Endothelial cell of umbilical vein (primary cell): ENCODE measurements at regions not wholly inside any gene's neighbourhood (a gene's known extent, or its start where the extent isn't known, plus 50 kb on each side); places are given as distances from the start of the nearest gene placed in this dataset.

Experiments
- BruUV-seq: library from RNA; stranded (reverse); fragments of 400-500 nt; replicated peaks from 2 replicates; lab custom pipeline; 2021; lab: Mats Ljungman, UMichigan
- CTCF ChIA-PET: fragments of 300-600, 350-600 bp; sonication (Branson Sonifier 250); formaldehyde crosslinking; loops from one replicate; lab custom pipeline; 2021; ENCODE audit warnings: antibody characterized with exemption, inconsistent platforms; lab: Charles Lee
- POLR2A ChIA-PET: fragments of 300-600, 350-600 bp; sonication (Branson Sonifier 250); formaldehyde crosslinking; loops from one replicate; lab custom pipeline; 2021; ENCODE audit warnings: antibody characterized with exemption, inconsistent platforms; lab: Charles Lee
- DNase-seq: peaks from one replicate; pipeline ENCODE4 v3.0.0-alpha.2; 2011; ENCODE audit warnings: low read depth, low spot score
- FAIRE-seq: peaks from 2 replicates; lab custom pipeline; 2011; peaks lifted over from hg19 to GRCh38; lab: Jason Lieb, UNC
- H2AFZ ChIP-seq: 2 replicates; pipeline ENCODE4 v1.6.0; 2012; ENCODE audit warnings: low read depth, low read length, control low read depth, inconsistent platforms
- H3K27ac ChIP-seq: 2 replicates; pipeline ENCODE4 v1.5.1; 2011; ENCODE audit warnings: low read depth, mild to moderate bottlenecking, control low read depth, low read length, moderate library complexity; ENCODE audit not compliant: insufficient read depth
- H3K27me3 ChIP-seq, 2 experiments: 2 replicates each; pipeline versions ENCODE4 v1.6.0 to v1.6.1; 2011; ENCODE audit warnings: low read length in 2 of 2, mixed read lengths in 1 of 2; ENCODE audit not compliant: control insufficient read depth in 2 of 2, insufficient read depth in 2 of 2
- H3K36me3 ChIP-seq, 2 experiments: 2 replicates in 1 of 2; 3 replicates in 1 of 2; pipeline ENCODE4 v1.5.1; 2011; ENCODE audit warnings: low read length in 2 of 2, mild to moderate bottlenecking in 1 of 2, moderate library complexity in 1 of 2; ENCODE audit not compliant: control insufficient read depth in 2 of 2, insufficient read depth in 2 of 2; ENCODE audit errors: extremely low read depth in 1 of 2
- H3K4me1 ChIP-seq: 3 replicates; pipeline ENCODE4 v1.5.1; 2011; ENCODE audit warnings: mild to moderate bottlenecking, low read length; ENCODE audit not compliant: control insufficient read depth, insufficient read depth; ENCODE audit errors: extremely low read depth
- H3K4me2 ChIP-seq: 2 replicates; pipeline ENCODE4 v1.6.1; 2011; ENCODE audit warnings: low read length, control low read depth, mixed read lengths; ENCODE audit not compliant: insufficient read depth
- H3K4me3 ChIP-seq, 3 experiments: fragments of 200-600 bp in 1 of 3; sonication (generic), shearing (Covaris generic) in 1 of 3; replicated peaks in 1 of 3; 2 replicates each; pipeline ENCODE4 v1.5.1; 2011 to 2016; ENCODE audit warnings: control low read depth in 3 of 3, low read length in 3 of 3, mild to moderate bottlenecking in 2 of 3, inconsistent platforms in 1 of 3, low read depth in 1 of 3, moderate library complexity in 1 of 3; ENCODE audit not compliant: insufficient read depth in 1 of 3
- H3K79me2 ChIP-seq: 2 replicates; pipeline ENCODE4 v1.6.0; 2012; ENCODE audit warnings: low read length, inconsistent platforms; ENCODE audit not compliant: control insufficient read depth, insufficient read depth
- H3K9ac ChIP-seq: replicated peaks from 2 replicates; pipeline ENCODE3; 2011; ENCODE audit warnings: low read length, control low read depth; ENCODE audit not compliant: insufficient read depth; ENCODE audit errors: extremely low read depth
- H3K9me1 ChIP-seq: replicated peaks from 3 replicates; pipeline ENCODE4 v1.6.0; 2011; ENCODE audit warnings: mild to moderate bottlenecking, low read length; ENCODE audit not compliant: control insufficient read depth, insufficient read depth; ENCODE audit errors: extremely low read depth
- H3K9me3 ChIP-seq: replicated peaks from 2 replicates; pipeline ENCODE4 v1.5.1; 2012; ENCODE audit warnings: low read length, inconsistent platforms; ENCODE audit not compliant: control insufficient read depth, insufficient read depth
- H4K20me1 ChIP-seq: replicated peaks from 2 replicates; pipeline ENCODE3; 2011; ENCODE audit warnings: mild to moderate bottlenecking, low read length; ENCODE audit not compliant: control insufficient read depth, insufficient read depth; ENCODE audit errors: extremely low read depth
- EZH2 ChIP-seq: IDR thresholded peaks from 2 replicates; pipeline ENCODE4 v1.6.1; 2012; ENCODE audit warnings: borderline replicate concordance, low read depth, mild to moderate bottlenecking, moderate library complexity, low read length, inconsistent platforms; ENCODE audit not compliant: severe bottlenecking
- FOS ChIP-seq: IDR thresholded peaks from 2 replicates; pipeline ENCODE4 v1.6.1; 2011; ENCODE audit warnings: mild to moderate bottlenecking, low read length, moderate library complexity, borderline replicate concordance; ENCODE audit not compliant: insufficient read depth
- GATA2 ChIP-seq: IDR thresholded peaks from 2 replicates; pipeline ENCODE4 v1.7.0; 2011; ENCODE audit warnings: low read depth, mild to moderate bottlenecking, moderate library complexity, mixed read lengths, low read length; ENCODE audit not compliant: insufficient read length, insufficient read depth
- JUN ChIP-seq: IDR thresholded peaks from 2 replicates; pipeline ENCODE4 v1.6.1; 2011; ENCODE audit warnings: borderline replicate concordance, low read depth; ENCODE audit not compliant: insufficient read length, insufficient read depth
- MYC ChIP-seq: IDR thresholded peaks from one replicate; pipeline ENCODE4 v1.6.1; 2011; ENCODE audit warnings: mild to moderate bottlenecking, low read depth, low read length
- POLR2A ChIP-seq: IDR thresholded peaks from 2 replicates; pipeline ENCODE4 v1.6.1; 2012; ENCODE audit warnings: low read depth, mild to moderate bottlenecking, control low read depth, low read length
- POLR2AphosphoS5 ChIP-seq: IDR thresholded peaks from 2 replicates; pipeline ENCODE4 v1.6.1; 2012; ENCODE audit warnings: low read depth, mild to moderate bottlenecking, control low read depth, low read length, moderate library complexity; ENCODE audit not compliant: insufficient read depth
- dilution Hi-C: fragments of 300-500 bp; cut with MboI; formaldehyde crosslinking; loops from one replicate; pipeline ENCODE4 v1.15.0; 2019; ENCODE audit warnings: low sequenced_read_pairs; ENCODE audit not compliant: extremely low pct_ligation_motif_present
- intact Hi-C: fragments of 100-400 bp; cut with micrococcal nuclease; formaldehyde crosslinking; loops from one replicate; pipeline ENCODE4 v1.10.0; 2022
- TF ChIP-seq, protein P1 (sequence below): IDR thresholded peaks from 2 replicates; pipeline ENCODE4 v1.6.1; 2011; ENCODE audit not compliant: insufficient read depth, insufficient read length
- TF ChIP-seq, protein P2 (sequence below), 2 donors: IDR thresholded peaks; 1 replicate in 1 of 2; 2 replicates in 1 of 2; pipeline ENCODE4 v1.5.1; 2011; ENCODE audit warnings: low read length in 2 of 2, mild to moderate bottlenecking in 2 of 2, moderate library complexity in 2 of 2, control low read depth in 1 of 2, inconsistent platforms in 1 of 2, low read depth in 1 of 2; ENCODE audit not compliant: insufficient read depth in 1 of 2; ENCODE audit errors: extremely low read depth in 1 of 2

DNA sequence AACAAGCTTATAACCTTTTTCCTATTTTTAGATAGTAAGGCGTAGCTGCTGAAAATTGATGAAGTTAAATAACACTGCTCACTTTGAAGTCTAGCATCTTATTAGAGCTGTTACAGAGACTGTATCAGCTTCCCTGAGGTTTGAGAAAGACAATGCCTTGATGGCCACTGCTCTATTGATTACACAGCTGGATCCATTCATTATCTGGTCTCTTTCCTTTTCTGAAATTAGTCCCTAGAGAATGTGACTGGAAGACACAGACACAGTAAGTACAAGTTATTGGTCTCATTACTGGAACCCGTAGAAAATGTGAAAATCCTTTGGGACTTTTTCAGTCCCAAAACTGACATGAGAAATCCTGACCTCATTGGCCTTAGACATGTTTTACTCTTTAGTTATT, 188.3 kb downstream of the NAF1 start:
- no peaks in the 10 kb centered on the region for H3K9me1 ChIP-seq
- dilution Hi-C loops, result no loop called here
- H4K20me1 ChIP-seq, result no peaks in the 10 kb centered on the region
- ChIA-PET CTCF (interaction anchor here (1.1 kb wide), 1 partner anchor 11 kb away, joined by 3 read pairs; no protein-coding TSS in a partner anchor), POLR2A (no interaction called here)
- no peaks in the 10 kb centered on the region for H3K79me2 ChIP-seq
- peaks cover 5% of the 10 kb centered on the region for H3K9me3 ChIP-seq
- no peak overlapping the region for H3K9ac ChIP-seq
- DNase-seq (no peak), FAIRE-seq (no peak)
- H3K4me1 ChIP-seq, result no peaks in the 10 kb centered on the region
- no peak for TF ChIP-seq JUN
- BruUV-seq, result no TSS peak
- H3K27me3 ChIP-seq, result no peaks in the 10 kb centered on the region
- no peaks in the 10 kb centered on the region for H3K36me3 ChIP-seq
- no peak overlapping the region for H2AFZ ChIP-seq
- no peak overlapping the region for H3K27ac ChIP-seq
- no peak overlapping the region for H3K4me3 ChIP-seq
- H3K4me2 ChIP-seq, result no peak overlapping the region
- intact Hi-C loops, result no loop called here

GRCh38 chr4:162977788-162978187, 188.9 kb downstream of the NAF1 start:
- POLR2A ChIA-PET, result no interaction called here
- intact Hi-C loops (no loop called here), dilution Hi-C loops (no loop called here)
- no TSS peak for BruUV-seq
- Histone ChIP-seq H2AFZ (no peak overlapping the region), H3K36me3 (no peaks in the 10 kb centered on the region), H3K27me3 (no peaks in the 10 kb centered on the region), H4K20me1 (no peaks in the 10 kb centered on the region), H3K9me3 (peaks cover 5% of the 10 kb centered on the region), H3K4me2 (no peak overlapping the region), H3K27ac (no peak overlapping the region), H3K4me1 (no peaks in the 10 kb centered on the region), H3K4me3 (no peak overlapping the region), H3K9me1 (no peaks in the 10 kb centered on the region), H3K9ac (no peak overlapping the region), H3K79me2 (no peaks in the 10 kb centered on the region)
- FAIRE-seq, result no peak
- CTCF ChIA-PET, result interaction anchor here (1.1 kb wide), 1 partner anchor 10 kb away, joined by 3 read pairs; no protein-coding TSS in a partner anchor
- no peak for TF ChIP-seq MYC
- TF ChIP-seq, protein P1, sequence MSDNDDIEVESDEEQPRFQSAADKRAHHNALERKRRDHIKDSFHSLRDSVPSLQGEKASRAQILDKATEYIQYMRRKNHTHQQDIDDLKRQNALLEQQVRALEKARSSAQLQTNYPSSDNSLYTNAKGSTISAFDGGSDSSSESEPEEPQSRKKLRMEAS, result no peak
- no peak for TF ChIP-seq EZH2
- no peak for TF ChIP-seq FOS
- TF ChIP-seq POLR2AphosphoS5, result no peak
- no peak for TF ChIP-seq POLR2A
- TF ChIP-seq, protein P2, sequence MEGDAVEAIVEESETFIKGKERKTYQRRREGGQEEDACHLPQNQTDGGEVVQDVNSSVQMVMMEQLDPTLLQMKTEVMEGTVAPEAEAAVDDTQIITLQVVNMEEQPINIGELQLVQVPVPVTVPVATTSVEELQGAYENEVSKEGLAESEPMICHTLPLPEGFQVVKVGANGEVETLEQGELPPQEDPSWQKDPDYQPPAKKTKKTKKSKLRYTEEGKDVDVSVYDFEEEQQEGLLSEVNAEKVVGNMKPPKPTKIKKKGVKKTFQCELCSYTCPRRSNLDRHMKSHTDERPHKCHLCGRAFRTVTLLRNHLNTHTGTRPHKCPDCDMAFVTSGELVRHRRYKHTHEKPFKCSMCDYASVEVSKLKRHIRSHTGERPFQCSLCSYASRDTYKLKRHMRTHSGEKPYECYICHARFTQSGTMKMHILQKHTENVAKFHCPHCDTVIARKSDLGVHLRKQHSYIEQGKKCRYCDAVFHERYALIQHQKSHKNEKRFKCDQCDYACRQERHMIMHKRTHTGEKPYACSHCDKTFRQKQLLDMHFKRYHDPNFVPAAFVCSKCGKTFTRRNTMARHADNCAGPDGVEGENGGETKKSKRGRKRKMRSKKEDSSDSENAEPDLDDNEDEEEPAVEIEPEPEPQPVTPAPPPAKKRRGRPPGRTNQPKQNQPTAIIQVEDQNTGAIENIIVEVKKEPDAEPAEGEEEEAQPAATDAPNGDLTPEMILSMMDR (IDR thresholded peaks at IDR 0.05; ENCODE audit: extremely low read depth in 1 of 2, insufficient read depth in 1 of 2, low read depth in 1 of 2, low read length in 2 of 2), result no peak
- TF ChIP-seq GATA2, result no peak
- TF ChIP-seq JUN, result no peak
- no peak for DNase-seq
